ENCODE measurements at regions not wholly inside any gene's neighbourhood (a gene's known extent, or its start where the extent isn't known, plus 50 kb on each side); places are given as distances from the start of the nearest gene placed in this dataset.

GRCh38 chr13:24995225-24995804 is 100.6 kb upstream of the PABPC3 start:
- H3K4me3 ChIP-seq (ENCODE audit: low read depth, low read length, poor library complexity, severe bottlenecking): no peak overlapping the region
- H3K27me3 ChIP-seq (ENCODE audit: insufficient read depth, low read length): no peaks in the 10 kb centered on the region
- no peak overlapping the region for H3K27ac ChIP-seq (ENCODE audit: low read depth, low read length, poor library complexity, severe bottlenecking)
- no peaks in the 10 kb centered on the region for H3F3A ChIP-seq (ENCODE audit: insufficient read depth, low read length)
- H3K36me3 ChIP-seq (ENCODE audit: insufficient read depth, low read length): no peaks in the 10 kb centered on the region
- H3K9me3 ChIP-seq (ENCODE audit: low read length): no peaks in the 10 kb centered on the region
- H4K20me1 ChIP-seq (ENCODE audit: insufficient read depth, low read length): no peaks in the 10 kb centered on the region
- no peak overlapping the region for H2AFZ ChIP-seq (ENCODE audit: low read length)
- peak; percentile 68 for TF ChIP-seq CTCF (IDR thresholded peaks at IDR 0.05; ENCODE audit: low read length)
- no peak for TF ChIP-seq EZH2 (IDR thresholded peaks at IDR 0.05; ENCODE audit: borderline replicate concordance, low read length)
- no peak overlapping the region for H3K4me2 ChIP-seq (ENCODE audit: low read length)
- no peaks in the 10 kb centered on the region for H3K9me2 ChIP-seq (ENCODE audit: low read depth, low read length)
- no peak overlapping the region for H3K9ac ChIP-seq (ENCODE audit: low read length)
- no peaks in the 10 kb centered on the region for H3K4me1 ChIP-seq (ENCODE audit: insufficient read depth, low read length, severe bottlenecking)
- no peaks in the 10 kb centered on the region for H3K79me2 ChIP-seq (ENCODE audit: insufficient read depth, low read length)

- H3K9me3 ChIP-seq (ENCODE audit: low read length): no peaks in the 10 kb centered on the region
- H3K27me3 ChIP-seq (ENCODE audit: insufficient read depth, low read length): no peaks in the 10 kb centered on the region
- H3K27ac ChIP-seq (ENCODE audit: low read depth, low read length, poor library complexity, severe bottlenecking): no peak overlapping the region
- H3K36me3 ChIP-seq (ENCODE audit: insufficient read depth, low read length): no peaks in the 10 kb centered on the region
- TF ChIP-seq CTCF (IDR thresholded peaks at IDR 0.05; ENCODE audit: low read length) (peak; percentile 69), EZH2 (IDR thresholded peaks at IDR 0.05; ENCODE audit: borderline replicate concordance, low read length) (no peak)
- no peaks in the 10 kb centered on the region for H3K9me2 ChIP-seq (ENCODE audit: low read depth, low read length)
- H2AFZ ChIP-seq (ENCODE audit: low read length): no peak overlapping the region
- H3F3A ChIP-seq (ENCODE audit: insufficient read depth, low read length): no peaks in the 10 kb centered on the region
- H3K4me3 ChIP-seq (ENCODE audit: low read depth, low read length, poor library complexity, severe bottlenecking): no peak overlapping the region
- H3K79me2 ChIP-seq (ENCODE audit: insufficient read depth, low read length): no peaks in the 10 kb centered on the region
- no peak overlapping the region for H3K9ac ChIP-seq (ENCODE audit: low read length)
- no peak overlapping the region for H3K4me2 ChIP-seq (ENCODE audit: low read length)
- H3K4me1 ChIP-seq (ENCODE audit: insufficient read depth, low read length, severe bottlenecking): no peaks in the 10 kb centered on the region
- H4K20me1 ChIP-seq (ENCODE audit: insufficient read depth, low read length): no peaks in the 10 kb centered on the region
Measured at GRCh38 chr13:24997367-24997967, 98.5 kb upstream of the PABPC3 start.

GRCh38 chr13:24998433-24998832 is 97.5 kb upstream of the PABPC3 start:
- H3K9me2 ChIP-seq (ENCODE audit: low read depth, low read length): no peaks in the 10 kb centered on the region
- H3K4me2 ChIP-seq (ENCODE audit: low read length): no peak overlapping the region
- no peaks in the 10 kb centered on the region for H3K36me3 ChIP-seq (ENCODE audit: insufficient read depth, low read length)
- H4K20me1 ChIP-seq (ENCODE audit: insufficient read depth, low read length): no peaks in the 10 kb centered on the region
- no peaks in the 10 kb centered on the region for H3K9me3 ChIP-seq (ENCODE audit: low read length)
- H3K9ac ChIP-seq (ENCODE audit: low read length): no peak overlapping the region
- H3K4me1 ChIP-seq (ENCODE audit: insufficient read depth, low read length, severe bottlenecking): no peaks in the 10 kb centered on the region
- H3K27me3 ChIP-seq (ENCODE audit: insufficient read depth, low read length): no peaks in the 10 kb centered on the region
- H3K79me2 ChIP-seq (ENCODE audit: insufficient read depth, low read length): no peaks in the 10 kb centered on the region
- H3K4me3 ChIP-seq (ENCODE audit: low read depth, low read length, poor library complexity, severe bottlenecking): no peak overlapping the region
- no peak overlapping the region for H2AFZ ChIP-seq (ENCODE audit: low read length)
- H3F3A ChIP-seq (ENCODE audit: insufficient read depth, low read length): no peaks in the 10 kb centered on the region
- TF ChIP-seq CTCF (IDR thresholded peaks at IDR 0.05; ENCODE audit: low read length): no peak
- no peak for TF ChIP-seq EZH2 (IDR thresholded peaks at IDR 0.05; ENCODE audit: borderline replicate concordance, low read length)
- H3K27ac ChIP-seq (ENCODE audit: low read depth, low read length, poor library complexity, severe bottlenecking): no peak overlapping the region
